OCI-LY7 (cell line): ENCODE measurements at regions not wholly inside any gene's neighbourhood (a gene's known extent, or its start where the extent isn't known, plus 50 kb on each side); places are given as distances from the start of the nearest gene placed in this dataset.
"Not testable (repeated sequence)": the region's sequence is repeated elsewhere in the genome, so short reads cannot be mapped to it uniquely, and the experiment has no call there.

ENCODE experiments used
- BruUV-seq: library from RNA; stranded (reverse); fragments of 400-500 nt; replicated peaks from 2 replicates; lab custom pipeline; 2021; lab: Mats Ljungman, UMichigan
- CTCF ChIA-PET: fragments of 300-600 bp; sonication (Branson Sonifier 250); formaldehyde crosslinking; loops from one replicate; lab custom pipeline; 2022; ENCODE audit warnings: antibody characterized with exemption; ENCODE audit not compliant: unreplicated experiment; lab: Charles Lee
- POLR2A ChIA-PET: fragments of 300-600 bp; sonication (Branson Sonifier 250); formaldehyde crosslinking; loops from one replicate; lab custom pipeline; 2022; ENCODE audit warnings: antibody characterized with exemption; lab: Charles Lee
- DNase-seq: peaks from one replicate; pipeline ENCODE4 v3.0.0-alpha.2; 2015; ENCODE audit warnings: low spot score
- H2AFZ ChIP-seq: fragments of 200-600 bp; sonication (generic), shearing (Covaris generic); 2 replicates; pipeline ENCODE4 v1.6.1; 2014; ENCODE audit warnings: mild to moderate bottlenecking, antibody characterized with exemption, low read length, moderate library complexity
- H3K27ac ChIP-seq: fragments of 200-600 bp; sonication (generic); 2 replicates; pipeline ENCODE4 v1.5.1; 2014; ENCODE audit warnings: mixed run types, low read depth, mild to moderate bottlenecking, moderate library complexity, low read length, inconsistent platforms; ENCODE audit not compliant: poor library complexity, severe bottlenecking
- H3K36me3 ChIP-seq: fragments of 200-600 bp; sonication (generic); 2 replicates; pipeline ENCODE4 v1.6.1; 2014; ENCODE audit warnings: mild to moderate bottlenecking, antibody characterized with exemption, low read length, moderate library complexity, mixed read lengths; ENCODE audit not compliant: insufficient read depth
- H3K4me1 ChIP-seq: fragments of 200-600 bp; sonication (generic); 2 replicates; pipeline ENCODE4 v1.5.1; 2014; ENCODE audit warnings: mild to moderate bottlenecking, low read length; ENCODE audit not compliant: insufficient read depth, poor library complexity, severe bottlenecking
- H3K4me2 ChIP-seq: fragments of 200-600 bp; sonication (generic); 2 replicates; pipeline ENCODE4 v1.6.1; 2014; ENCODE audit warnings: mild to moderate bottlenecking, low read length
- H3K4me3 ChIP-seq: fragments of 200-600 bp; sonication (generic); 2 replicates; pipeline ENCODE4 v1.5.1; 2014; ENCODE audit warnings: mild to moderate bottlenecking, low read depth, low read length; ENCODE audit not compliant: poor library complexity, severe bottlenecking
- H3K79me2 ChIP-seq: fragments of 200-600 bp; sonication (generic); 2 replicates; pipeline ENCODE4 v1.6.1; 2016; ENCODE audit warnings: low read depth, mild to moderate bottlenecking, low read length, moderate library complexity, mixed read lengths; ENCODE audit not compliant: insufficient read depth
- H3K9me2 ChIP-seq: fragments of 200-600 bp; sonication (generic); 2 replicates; pipeline ENCODE4 v1.6.1; 2016; ENCODE audit warnings: mild to moderate bottlenecking, low read length, mixed read lengths; ENCODE audit not compliant: insufficient read depth
- H3K9me3 ChIP-seq: fragments of 200-600 bp; sonication (generic); 2 replicates; pipeline ENCODE4 v1.6.1; 2014; ENCODE audit warnings: mild to moderate bottlenecking, mixed run types, low read length, mixed read lengths
- H4K20me1 ChIP-seq: fragments of 200-600 bp; sonication (generic); 2 replicates; pipeline ENCODE4 v1.6.1; 2014; ENCODE audit warnings: mild to moderate bottlenecking, antibody characterized with exemption, low read length, moderate library complexity, mixed read lengths; ENCODE audit not compliant: insufficient read depth
- EZH2phosphoT487 ChIP-seq: fragments of 200-600 bp; sonication (generic); IDR thresholded peaks from 2 replicates; pipeline ENCODE4 v1.6.1; 2018; ENCODE audit warnings: low read depth, borderline replicate concordance, mild to moderate bottlenecking, mixed run types, antibody characterized with exemption, low read length, moderate library complexity, mixed read lengths
- intact Hi-C: fragments of 100-400 bp; cut with micrococcal nuclease; formaldehyde crosslinking; loops from one replicate; pipeline ENCODE4 v1.10.0; 2022; ENCODE audit not compliant: unreplicated experiment
- TF ChIP-seq, protein P1 (sequence below): fragments of 200-600 bp; sonication (generic); conservative IDR thresholded peaks from 2 replicates; pipeline ENCODE4 v1.5.1; 2014; ENCODE audit warnings: mild to moderate bottlenecking, antibody characterized with exemption, low read length, moderate library complexity, mixed read lengths

DNA sequence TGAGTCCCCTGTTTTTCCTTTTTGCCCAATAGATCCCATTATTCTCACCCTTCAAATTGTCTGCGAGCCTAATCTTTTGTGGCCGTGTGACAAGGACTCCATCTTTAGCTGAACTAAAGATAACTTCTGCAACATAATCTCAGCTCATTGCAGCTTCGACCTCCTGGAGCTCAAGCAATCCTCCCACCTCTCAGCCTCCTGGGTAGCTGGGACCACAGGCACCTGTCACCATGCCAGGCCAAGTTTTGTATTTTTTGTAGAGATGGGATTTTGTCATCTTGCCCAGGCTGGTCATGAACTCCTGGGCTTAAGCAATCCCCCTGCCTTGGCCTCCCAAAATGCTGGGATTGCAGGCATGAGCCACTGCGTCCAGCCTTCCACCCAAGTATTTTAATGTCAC is 161.0 kb downstream of the GJA1 start:
- ChIA-PET POLR2A (no interaction called here), CTCF (no interaction called here)
- no peak overlapping the region for H3K4me2 ChIP-seq
- no peaks in the 10 kb centered on the region for H3K9me3 ChIP-seq
- no peak overlapping the region for H3K4me3 ChIP-seq
- H2AFZ ChIP-seq: no peak overlapping the region
- DNase-seq: no peak
- no TSS peak for BruUV-seq
- no peaks in the 10 kb centered on the region for H3K9me2 ChIP-seq
- TF ChIP-seq, protein P1, sequence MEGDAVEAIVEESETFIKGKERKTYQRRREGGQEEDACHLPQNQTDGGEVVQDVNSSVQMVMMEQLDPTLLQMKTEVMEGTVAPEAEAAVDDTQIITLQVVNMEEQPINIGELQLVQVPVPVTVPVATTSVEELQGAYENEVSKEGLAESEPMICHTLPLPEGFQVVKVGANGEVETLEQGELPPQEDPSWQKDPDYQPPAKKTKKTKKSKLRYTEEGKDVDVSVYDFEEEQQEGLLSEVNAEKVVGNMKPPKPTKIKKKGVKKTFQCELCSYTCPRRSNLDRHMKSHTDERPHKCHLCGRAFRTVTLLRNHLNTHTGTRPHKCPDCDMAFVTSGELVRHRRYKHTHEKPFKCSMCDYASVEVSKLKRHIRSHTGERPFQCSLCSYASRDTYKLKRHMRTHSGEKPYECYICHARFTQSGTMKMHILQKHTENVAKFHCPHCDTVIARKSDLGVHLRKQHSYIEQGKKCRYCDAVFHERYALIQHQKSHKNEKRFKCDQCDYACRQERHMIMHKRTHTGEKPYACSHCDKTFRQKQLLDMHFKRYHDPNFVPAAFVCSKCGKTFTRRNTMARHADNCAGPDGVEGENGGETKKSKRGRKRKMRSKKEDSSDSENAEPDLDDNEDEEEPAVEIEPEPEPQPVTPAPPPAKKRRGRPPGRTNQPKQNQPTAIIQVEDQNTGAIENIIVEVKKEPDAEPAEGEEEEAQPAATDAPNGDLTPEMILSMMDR: no peak
- no peak for TF ChIP-seq EZH2phosphoT487
- H3K4me1 ChIP-seq: no peaks in the 10 kb centered on the region
- H3K79me2 ChIP-seq: no peaks in the 10 kb centered on the region
- intact Hi-C loops: no loop called here
- H4K20me1 ChIP-seq: no peaks in the 10 kb centered on the region
- H3K36me3 ChIP-seq: no peaks in the 10 kb centered on the region
- H3K27ac ChIP-seq: no peak overlapping the region

- Histone ChIP-seq H3K27ac (no peak overlapping the region), H3K4me2 (no peak overlapping the region), H3K4me3 (no peak overlapping the region), H3K36me3 (no peaks in the 10 kb centered on the region), H3K9me2 (no peaks in the 10 kb centered on the region), H3K79me2 (no peaks in the 10 kb centered on the region), H3K4me1 (no peaks in the 10 kb centered on the region), H3K9me3 (no peaks in the 10 kb centered on the region), H4K20me1 (no peaks in the 10 kb centered on the region), H2AFZ (no peak overlapping the region)
- intact Hi-C loops: no loop called here
- no TSS peak for BruUV-seq
- DNase-seq: no peak
- TF ChIP-seq EZH2phosphoT487: no peak
- TF ChIP-seq, protein P1: no peak
- ChIA-PET CTCF (no interaction called here), POLR2A (no interaction called here)
Observed at GRCh38 chr6:121597654-121598053, 162.2 kb downstream of the GJA1 start.

DNA sequence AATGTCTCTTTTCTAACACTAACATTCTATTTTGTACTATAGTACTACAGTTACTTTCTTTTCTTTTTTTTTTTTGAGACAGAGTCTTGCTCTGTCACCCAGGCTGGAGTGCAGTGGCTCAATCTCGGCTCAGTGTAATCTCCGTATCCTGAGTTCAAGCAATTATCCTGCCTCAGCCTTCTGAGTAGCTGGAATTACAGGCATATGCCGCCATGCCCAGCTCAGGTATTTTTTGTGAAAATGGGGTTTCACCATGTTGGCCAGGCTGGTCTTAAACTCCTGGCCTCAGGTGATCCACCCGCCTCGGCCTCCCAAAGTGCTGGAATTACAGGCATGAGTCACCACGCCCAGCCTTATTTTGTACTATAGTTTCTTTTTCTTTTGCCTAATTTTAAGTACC is 163.9 kb downstream of the GJA1 start:
- H3K36me3 ChIP-seq, H3K27ac ChIP-seq, CTCF ChIA-PET, H4K20me1 ChIP-seq, intact Hi-C loops, H3K79me2 ChIP-seq, BruUV-seq, H3K9me2 ChIP-seq, H3K4me1 ChIP-seq, DNase-seq, H3K4me2 ChIP-seq, H3K4me3 ChIP-seq, H3K9me3 ChIP-seq, H2AFZ ChIP-seq: not testable (repeated sequence)
- POLR2A ChIA-PET: interaction anchor here (0.8 kb wide), 1 partner anchor 13 kb away, joined by 3 read pairs; no protein-coding TSS in a partner anchor
